WERI-Rb-1 (cell line): ENCODE measurements at regions not wholly inside any gene's neighbourhood (a gene's known extent, or its start where the extent isn't known, plus 50 kb on each side); places are given as distances from the start of the nearest gene placed in this dataset.

Source experiments
- DNase-seq: peaks from one replicate; pipeline ENCODE4 v3.0.0-alpha.2; 2020
- H3K27ac ChIP-seq: fragments of 250-450 bp; sonication (Bioruptor Pico); 2 replicates; pipeline ENCODE4 v1.5.1; 2020; ENCODE audit warnings: mild to moderate bottlenecking, moderate library complexity
- H3K27me3 ChIP-seq: fragments of 250-450 bp; sonication (Bioruptor Pico); 2 replicates; pipeline ENCODE4 v1.5.1; 2021; ENCODE audit warnings: mild to moderate bottlenecking, low read depth, moderate library complexity; ENCODE audit not compliant: insufficient read depth, severe bottlenecking
- H3K36me3 ChIP-seq: fragments of 250-450 bp; sonication (Bioruptor Pico); 2 replicates; pipeline ENCODE4 v1.5.1; 2020; ENCODE audit warnings: mild to moderate bottlenecking, moderate library complexity
- H3K4me3 ChIP-seq: 2 replicates; pipeline ENCODE4 v1.5.1; 2011; ENCODE audit warnings: low read depth, mild to moderate bottlenecking, control low read depth, low read length
- H3K9me3 ChIP-seq: fragments of 250-450 bp; sonication (Bioruptor Pico); 2 replicates; pipeline ENCODE4 v1.5.1; 2021; ENCODE audit warnings: mild to moderate bottlenecking, moderate library complexity; ENCODE audit not compliant: severe bottlenecking
- CTCF ChIP-seq: IDR thresholded peaks from 2 replicates; pipeline ENCODE4 v1.5.1; 2011; ENCODE audit warnings: low read depth, mild to moderate bottlenecking, control low read depth, inconsistent platforms, low read length

DNA sequence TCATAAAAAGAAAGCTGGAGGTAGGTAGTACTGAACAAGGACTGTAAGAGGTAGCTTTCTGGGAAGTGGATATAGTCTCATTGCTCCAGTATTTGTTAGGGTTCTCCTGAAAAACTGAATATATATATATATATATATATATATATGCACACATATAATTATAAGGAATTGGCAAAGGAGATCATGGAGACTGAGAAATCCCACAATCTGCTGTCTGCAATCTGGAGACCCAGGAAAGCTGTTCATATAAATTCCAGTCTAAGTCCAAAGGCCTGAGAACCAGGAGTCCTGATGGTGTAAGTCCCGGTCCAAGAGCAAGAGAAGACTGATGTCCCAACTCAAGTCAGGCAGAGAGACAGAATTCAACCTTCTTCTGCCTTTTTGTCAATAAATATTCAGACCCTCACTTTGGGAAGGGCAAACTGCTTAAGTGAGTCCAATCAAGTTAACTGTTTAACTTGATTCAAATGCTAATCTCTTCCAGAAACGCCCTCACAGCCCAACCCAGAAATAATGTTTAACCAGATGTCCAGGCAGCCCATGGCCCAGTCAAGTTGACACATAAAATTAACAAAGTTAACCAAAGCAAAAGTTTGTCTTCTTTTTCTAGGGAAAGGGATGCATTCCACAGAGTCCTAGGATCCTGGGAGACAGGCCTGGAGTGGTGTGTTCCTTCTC, 225.3 kb upstream of the KAZN start:
- H3K4me3 ChIP-seq: no peak overlapping the region
- TF ChIP-seq CTCF: no peak
- no peak overlapping the region for H3K27ac ChIP-seq
- no peaks in the 10 kb centered on the region for H3K9me3 ChIP-seq
- peaks cover 72% of the 10 kb centered on the region for H3K27me3 ChIP-seq
- no peaks in the 10 kb centered on the region for H3K36me3 ChIP-seq
- no peak for DNase-seq

DNA sequence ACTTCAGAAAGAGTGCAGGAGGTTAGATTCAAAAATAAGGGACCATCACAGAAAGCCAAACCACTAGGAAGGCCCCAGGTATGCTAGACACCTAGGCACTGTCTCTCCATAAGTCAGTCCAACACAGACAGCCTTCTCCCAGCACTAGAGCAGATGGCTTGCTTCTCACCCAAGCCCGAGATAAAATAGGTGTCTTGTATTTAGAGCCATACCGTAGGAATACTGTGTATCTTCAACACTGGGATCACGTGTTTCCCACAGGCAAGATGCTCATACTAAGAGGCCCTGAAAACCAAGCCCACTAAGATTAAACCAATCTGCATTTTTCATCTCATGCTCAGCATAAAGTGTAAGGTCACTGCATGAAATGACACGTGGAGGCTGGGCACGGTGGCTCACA, 223.3 kb upstream of the KAZN start:
- no peak for TF ChIP-seq CTCF

GRCh38 chr1:14377386-14377785, 221.1 kb upstream of the KAZN start:
- TF ChIP-seq CTCF: no peak
- no peak overlapping the region for H3K4me3 ChIP-seq
- no peak for DNase-seq
- no peaks in the 10 kb centered on the region for H3K36me3 ChIP-seq
- H3K27me3 ChIP-seq: peaks cover 47% of the 10 kb centered on the region
- no peaks in the 10 kb centered on the region for H3K9me3 ChIP-seq
- no peak overlapping the region for H3K27ac ChIP-seq

More for the DNA sequence above, 223.3 kb upstream of the KAZN start:
- Histone ChIP-seq H3K9me3 (no peaks in the 10 kb centered on the region), H3K4me3 (no peak overlapping the region), H3K27ac (no peak overlapping the region), H3K36me3 (no peaks in the 10 kb centered on the region), H3K27me3 (peaks cover 63% of the 10 kb centered on the region)
- DNase-seq: no peak

- H3K9me3 ChIP-seq: no peaks in the 10 kb centered on the region
- no peak overlapping the region for H3K27ac ChIP-seq
- H3K4me3 ChIP-seq: no peak overlapping the region
- peaks cover 23% of the 10 kb centered on the region for H3K27me3 ChIP-seq
- TF ChIP-seq CTCF: no peak
- DNase-seq: no peak
- no peaks in the 10 kb centered on the region for H3K36me3 ChIP-seq
Measured at GRCh38 chr1:14380408-14380807, 218.1 kb upstream of the KAZN start.

DNA sequence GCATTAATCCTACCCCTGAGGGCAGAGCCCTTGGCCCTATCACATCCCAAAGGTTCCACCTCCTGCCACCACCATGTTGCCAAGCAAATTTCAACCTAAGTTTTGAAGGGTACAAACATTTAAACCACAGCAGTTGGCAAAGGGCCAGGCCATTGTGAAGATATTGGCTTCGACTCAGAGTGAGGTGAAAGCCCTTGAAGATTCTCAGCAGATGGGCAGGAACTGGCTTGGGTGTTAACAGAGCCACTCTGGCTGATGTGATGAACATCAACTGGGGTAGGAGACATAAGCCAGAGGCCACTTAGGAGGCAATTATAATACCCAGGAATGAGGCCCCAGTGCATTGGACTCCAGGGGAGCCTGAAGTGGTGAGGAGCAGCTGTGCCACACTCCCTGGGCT, 207.7 kb upstream of the KAZN start:
- Histone ChIP-seq H3K9me3 (peaks cover 5% of the 10 kb centered on the region), H3K27me3 (peaks cover 45% of the 10 kb centered on the region), H3K4me3 (no peak overlapping the region), H3K27ac (no peak overlapping the region), H3K36me3 (no peaks in the 10 kb centered on the region)
- DNase-seq: no peak
- no peak for TF ChIP-seq CTCF
